HCT116 (cell line): ENCODE measurements at regions not wholly inside any gene's neighbourhood (a gene's known extent, or its start where the extent isn't known, plus 50 kb on each side); places are given as distances from the start of the nearest gene placed in this dataset.

ENCODE experiments used
- EZH2 ChIP-seq: fragments of 200-600 bp; sonication (generic); IDR thresholded peaks from 2 replicates; pipeline ENCODE4 v1.6.1; 2017; ENCODE audit warnings: antibody characterized with exemption, mixed run types
- EZH2phosphoT487 ChIP-seq: fragments of 200-600 bp; IDR thresholded peaks from 2 replicates; pipeline ENCODE4 v1.6.1; 2018; ENCODE audit warnings: antibody characterized with exemption, borderline replicate concordance
- JUND ChIP-seq: IDR thresholded peaks from 2 replicates; pipeline ENCODE4 v1.6.1; 2012
- MAX ChIP-seq: IDR thresholded peaks from 2 replicates; pipeline ENCODE4 v1.6.1; 2012
- POLR2A ChIP-seq: IDR thresholded peaks from 2 replicates; pipeline ENCODE4 v1.7.0; 2011; ENCODE audit warnings: borderline replicate concordance; ENCODE audit not compliant: insufficient read depth, insufficient read length; ENCODE audit errors: extremely low read depth
- YY1 ChIP-seq: IDR thresholded peaks from 2 replicates; pipeline ENCODE4 v1.6.1; 2011; ENCODE audit warnings: low read length, low read depth, moderate library complexity, mild to moderate bottlenecking; ENCODE audit not compliant: insufficient replicate concordance; ENCODE audit errors: extremely low read depth
- TF ChIP-seq, protein P1 (sequence below), 3 experiments: fragments of 200-600 bp in 1 of 3; sonication (generic) in 1 of 3; IDR thresholded peaks in 2 of 3; conservative IDR thresholded peaks in 1 of 3; 2 replicates each; pipeline ENCODE4 v1.5.1; 2012 to 2017; ENCODE audit warnings: low read depth in 2 of 3, low read length in 2 of 3, antibody characterized with exemption in 1 of 3, borderline replicate concordance in 1 of 3, control low read depth in 1 of 3, mild to moderate bottlenecking in 1 of 3, mixed read lengths in 1 of 3, mixed run types in 1 of 3, moderate library complexity in 1 of 3; ENCODE audit not compliant: insufficient read depth in 1 of 3

DNA sequence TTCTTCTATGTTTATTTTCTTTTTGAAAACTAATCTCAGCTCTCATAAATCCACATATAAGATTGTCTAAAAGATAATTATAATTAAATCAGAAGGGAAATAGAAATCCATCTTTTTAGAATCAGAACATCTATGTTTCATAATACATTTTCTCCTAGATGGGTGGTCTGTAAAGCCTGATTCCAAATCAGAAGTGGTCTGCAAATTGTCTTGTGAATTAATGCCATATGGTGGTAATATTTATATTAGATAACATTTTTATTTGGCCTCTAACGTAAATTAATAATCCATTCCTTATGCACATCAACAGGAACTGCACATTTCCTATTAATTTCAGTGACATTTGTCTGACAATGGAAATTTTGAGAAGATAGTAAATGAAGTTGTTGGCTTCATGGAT, 52.8 kb upstream of the TBC1D5 start:
- TF ChIP-seq MAX: no peak
- TF ChIP-seq, protein P1, sequence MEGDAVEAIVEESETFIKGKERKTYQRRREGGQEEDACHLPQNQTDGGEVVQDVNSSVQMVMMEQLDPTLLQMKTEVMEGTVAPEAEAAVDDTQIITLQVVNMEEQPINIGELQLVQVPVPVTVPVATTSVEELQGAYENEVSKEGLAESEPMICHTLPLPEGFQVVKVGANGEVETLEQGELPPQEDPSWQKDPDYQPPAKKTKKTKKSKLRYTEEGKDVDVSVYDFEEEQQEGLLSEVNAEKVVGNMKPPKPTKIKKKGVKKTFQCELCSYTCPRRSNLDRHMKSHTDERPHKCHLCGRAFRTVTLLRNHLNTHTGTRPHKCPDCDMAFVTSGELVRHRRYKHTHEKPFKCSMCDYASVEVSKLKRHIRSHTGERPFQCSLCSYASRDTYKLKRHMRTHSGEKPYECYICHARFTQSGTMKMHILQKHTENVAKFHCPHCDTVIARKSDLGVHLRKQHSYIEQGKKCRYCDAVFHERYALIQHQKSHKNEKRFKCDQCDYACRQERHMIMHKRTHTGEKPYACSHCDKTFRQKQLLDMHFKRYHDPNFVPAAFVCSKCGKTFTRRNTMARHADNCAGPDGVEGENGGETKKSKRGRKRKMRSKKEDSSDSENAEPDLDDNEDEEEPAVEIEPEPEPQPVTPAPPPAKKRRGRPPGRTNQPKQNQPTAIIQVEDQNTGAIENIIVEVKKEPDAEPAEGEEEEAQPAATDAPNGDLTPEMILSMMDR (IDR thresholded peaks at IDR 0.05 in 2 of 3, conservative IDR thresholded peaks at IDR 0.05 in 1 of 3; ENCODE audit: borderline replicate concordance in 1 of 3, insufficient read depth in 1 of 3, low read depth in 2 of 3, low read length in 2 of 3): no peak
- no peak for TF ChIP-seq EZH2
- no peak for TF ChIP-seq EZH2phosphoT487
- no peak for TF ChIP-seq YY1
- no peak for TF ChIP-seq POLR2A
- TF ChIP-seq JUND: no peak
